ENCODE measurements at regions not wholly inside any gene's neighbourhood (a gene's known extent, or its start where the extent isn't known, plus 50 kb on each side); places are given as distances from the start of the nearest gene placed in this dataset.
"Not testable (repeated sequence)": the region's sequence is repeated elsewhere in the genome, so short reads cannot be mapped to it uniquely, and the experiment has no call there.

DNA sequence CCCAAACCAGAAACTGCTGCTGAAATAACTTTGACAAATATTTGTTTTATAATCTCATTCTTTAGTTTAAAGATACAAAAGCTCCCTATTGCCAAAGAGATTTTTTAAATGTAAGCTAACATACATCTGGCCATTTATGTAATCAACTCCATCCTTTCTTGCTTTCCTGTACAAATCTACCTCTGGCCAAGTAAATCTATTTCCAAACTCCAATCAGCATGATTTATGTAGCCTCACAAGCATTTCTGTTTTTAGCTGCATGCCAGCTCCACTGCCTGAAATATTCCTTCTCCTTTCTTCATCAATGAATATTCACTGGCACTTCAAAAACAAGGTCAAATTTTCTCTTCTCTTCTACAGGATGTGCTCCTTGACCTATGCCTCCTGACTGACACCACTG is 80.0 kb downstream of the SHOX2 start:
- DNase-seq: no peak

- not testable (repeated sequence) for DNase-seq
Measured at GRCh38 chr3:158019897-158020296, 86.3 kb downstream of the SHOX2 start.

GRCh38 chr3:158018462-158018861 is 87.8 kb downstream of the SHOX2 start:
- DNase-seq: no peak

DNA sequence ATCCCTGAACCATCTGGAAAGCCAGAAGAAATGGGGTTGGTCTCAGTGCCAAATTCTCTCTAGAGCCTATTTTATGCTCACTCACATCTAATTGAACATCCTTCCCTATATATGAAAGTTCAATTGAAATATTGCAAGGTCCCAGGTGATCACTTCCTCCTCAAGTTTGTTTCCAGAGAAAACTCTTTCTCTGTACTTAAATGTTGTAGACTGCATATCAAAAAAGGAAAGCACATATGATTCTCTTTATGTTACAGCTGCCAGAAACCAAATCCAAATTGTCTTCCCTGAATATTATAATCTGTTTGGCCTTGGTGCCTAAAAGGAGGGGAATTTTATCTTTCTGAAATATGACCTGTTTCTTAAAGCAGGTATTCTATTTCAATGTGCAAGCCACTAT is 93.3 kb downstream of the SHOX2 start:
- no peak for DNase-seq

DNA sequence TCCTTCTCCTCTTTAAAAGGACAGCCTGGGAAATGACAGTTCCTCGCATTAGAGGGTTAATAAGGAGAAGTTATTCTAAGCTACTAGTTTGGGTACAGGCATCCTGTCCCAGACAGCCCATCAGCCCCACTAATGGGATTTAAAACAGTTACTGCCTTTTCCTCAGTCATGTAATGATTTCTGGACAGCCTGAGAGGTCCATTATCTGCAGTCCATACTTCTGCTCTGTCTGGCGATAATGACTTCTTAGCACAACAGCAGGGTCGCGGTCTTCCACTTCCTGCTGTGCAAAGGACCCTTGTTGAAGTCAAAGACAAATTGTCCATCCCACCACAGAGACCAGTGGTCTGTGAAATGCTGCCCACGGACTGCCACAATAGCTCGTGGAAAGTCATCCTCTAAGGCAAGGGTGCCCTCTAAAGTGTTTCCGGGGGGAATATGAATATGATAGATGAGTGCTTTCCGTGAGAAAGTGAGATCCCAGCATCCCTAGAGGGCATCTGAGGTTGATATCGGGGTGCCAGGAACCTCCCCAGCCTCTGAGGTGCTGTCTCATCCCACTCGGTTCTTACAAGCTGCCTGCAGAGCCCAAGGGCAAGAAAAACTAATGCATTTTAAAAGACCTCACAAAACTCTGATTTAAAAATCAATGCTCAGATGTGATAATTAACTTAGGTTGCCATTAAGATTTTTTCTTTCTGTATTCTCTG is 100.7 kb downstream of the SHOX2 start:
- no peak for DNase-seq

GRCh38 chr3:157999246-157999645 is 107.0 kb downstream of the SHOX2 start:
- DNase-seq: no peak

- DNase-seq: no peak
Measured at GRCh38 chr3:157982359-157982758, 123.9 kb downstream of the SHOX2 start.

- no peak for DNase-seq
Measured at GRCh38 chr3:157981819-157982218, 124.4 kb downstream of the SHOX2 start.

DNA sequence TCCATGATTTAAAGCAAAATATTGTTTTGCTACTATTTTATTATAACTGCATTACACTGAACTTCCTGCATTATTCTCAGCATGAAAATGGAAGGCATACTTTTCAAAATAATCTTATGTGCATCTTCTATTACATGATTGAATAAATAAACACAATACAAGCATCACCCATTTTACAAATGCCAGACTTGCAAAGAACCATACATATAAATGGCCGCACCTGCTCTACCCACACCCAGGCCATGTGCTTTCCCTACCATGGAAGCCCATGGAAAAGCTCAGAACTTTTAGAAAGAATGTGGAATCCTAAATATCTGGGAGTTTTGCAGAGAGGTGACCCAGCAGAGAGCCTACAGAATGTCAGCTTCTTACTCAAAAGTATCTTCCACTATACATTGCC is 127.2 kb downstream of the SHOX2 start:
- DNase-seq: no peak

DNA sequence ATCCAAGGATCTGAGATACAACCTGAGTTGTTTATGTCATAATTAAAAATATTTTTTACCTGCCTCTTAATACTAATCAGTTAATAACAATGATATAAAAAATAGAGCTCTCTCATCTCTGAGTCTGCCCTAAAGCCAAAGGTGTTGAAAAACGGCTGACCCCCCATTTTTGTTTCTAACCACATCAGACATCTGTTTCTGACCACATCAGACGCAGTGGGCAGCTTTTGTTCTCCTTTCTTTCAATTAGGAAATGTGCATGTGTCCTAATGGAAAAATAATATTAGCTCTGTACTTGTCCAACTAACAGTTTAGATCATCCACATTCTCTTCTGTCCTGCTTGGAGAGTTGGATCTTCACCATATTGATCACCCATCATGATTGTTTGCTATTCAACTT is 144.6 kb downstream of the SHOX2 start:
- DNase-seq: no peak

- DNase-seq: no peak
Measured at GRCh38 chr3:157958457-157958856, 147.8 kb downstream of the SHOX2 start.

GRCh38 chr3:157956850-157957249 is 149.4 kb downstream of the SHOX2 start:
- DNase-seq: no peak

- DNase-seq: no peak
Measured at GRCh38 chr3:157956176-157956575, 150.0 kb downstream of the SHOX2 start.

- no peak for DNase-seq
Measured at GRCh38 chr3:157953565-157953964, 152.7 kb downstream of the SHOX2 start.

- no peak for DNase-seq
Measured at GRCh38 chr3:157948605-157949383, 157.4 kb downstream of the SHOX2 start.

DNA sequence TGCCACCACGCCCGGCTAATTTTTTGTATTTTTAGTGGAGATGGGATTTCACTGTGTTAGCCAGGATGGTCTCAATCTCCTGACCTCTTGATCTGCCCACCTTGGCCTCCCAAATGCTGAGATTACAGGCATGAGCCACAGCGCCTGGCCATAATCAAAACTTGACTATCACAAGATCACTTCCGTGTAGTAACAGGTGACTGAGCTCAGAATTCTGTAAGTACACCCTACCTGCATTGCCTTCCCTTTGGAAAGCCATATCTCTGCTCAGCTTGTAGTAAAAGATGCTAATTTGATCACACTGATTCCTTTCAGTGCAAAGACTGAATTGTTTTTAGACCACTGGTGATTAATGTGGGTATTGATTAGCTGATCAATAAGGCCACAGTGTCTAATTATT is 167.1 kb downstream of the SHOX2 start:
- no peak for DNase-seq

DNA sequence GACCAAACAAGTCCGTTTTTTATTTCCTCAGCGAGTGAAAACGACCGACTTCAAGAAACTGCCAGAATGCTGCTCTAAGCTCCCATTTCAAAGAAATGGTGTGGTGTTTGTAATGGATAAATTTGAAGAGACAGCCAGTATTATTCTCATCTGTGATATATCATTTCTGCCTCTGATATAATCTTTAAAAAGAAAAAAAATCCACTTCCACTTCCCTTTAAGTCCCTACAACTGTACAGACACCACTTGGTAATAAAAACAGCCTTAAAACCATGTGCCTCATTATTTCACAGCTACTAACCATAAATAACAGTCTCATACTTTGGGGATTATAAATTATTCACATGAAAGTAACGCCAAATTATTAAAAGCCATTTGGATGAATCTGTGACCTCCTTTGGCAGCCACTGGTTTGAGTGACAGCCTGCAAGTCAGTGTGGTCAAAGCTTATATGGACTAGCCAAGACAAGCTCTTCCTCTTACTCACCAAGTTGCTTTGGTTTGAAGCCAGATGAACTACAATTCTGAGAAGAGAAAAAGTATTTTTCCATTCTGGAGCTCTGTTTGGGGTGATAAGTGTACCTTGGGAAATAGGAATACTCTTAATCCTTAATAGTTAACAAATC is 168.0 kb downstream of the SHOX2 start:
- DNase-seq: no peak

- no peak for DNase-seq
Measured at GRCh38 chr3:157931517-157931916, 174.7 kb downstream of the SHOX2 start.

DNA sequence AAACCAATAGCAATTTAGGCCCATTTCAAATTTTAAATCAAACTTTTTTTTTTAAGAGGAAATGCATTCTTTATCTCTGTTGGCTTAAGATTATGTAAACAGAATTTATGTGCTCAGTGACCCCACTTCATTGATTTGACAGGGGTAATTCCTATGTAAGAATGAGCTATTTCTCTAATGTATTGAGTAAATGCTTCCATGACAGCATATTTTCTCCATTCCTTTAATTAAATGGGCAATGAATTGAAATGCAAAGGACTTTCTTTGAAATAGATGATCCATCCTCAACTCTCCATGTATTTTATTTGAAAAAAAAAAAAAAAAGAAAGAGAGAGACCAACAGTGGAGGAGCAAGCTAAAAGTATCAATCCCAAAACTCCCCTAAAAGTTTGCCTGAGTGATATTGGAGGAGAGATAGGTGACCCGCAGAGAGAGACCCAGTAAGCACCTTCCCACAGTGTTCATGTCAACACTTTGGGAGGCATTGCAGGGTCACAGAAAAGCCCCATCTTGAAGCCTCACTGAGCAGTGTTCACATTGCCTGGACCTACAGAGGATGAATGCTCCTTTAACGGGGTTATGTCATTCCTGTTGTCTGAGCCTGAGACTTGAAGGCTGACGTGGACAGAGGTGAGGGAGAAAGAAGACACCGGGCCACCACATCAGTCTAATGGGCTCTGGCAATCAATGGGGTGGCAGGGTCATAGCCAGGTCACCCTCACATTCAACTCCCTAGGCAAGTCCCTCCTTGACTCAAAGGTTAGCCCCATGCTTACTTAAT is 176.0 kb downstream of the SHOX2 start:
- DNase-seq: no peak

DNA sequence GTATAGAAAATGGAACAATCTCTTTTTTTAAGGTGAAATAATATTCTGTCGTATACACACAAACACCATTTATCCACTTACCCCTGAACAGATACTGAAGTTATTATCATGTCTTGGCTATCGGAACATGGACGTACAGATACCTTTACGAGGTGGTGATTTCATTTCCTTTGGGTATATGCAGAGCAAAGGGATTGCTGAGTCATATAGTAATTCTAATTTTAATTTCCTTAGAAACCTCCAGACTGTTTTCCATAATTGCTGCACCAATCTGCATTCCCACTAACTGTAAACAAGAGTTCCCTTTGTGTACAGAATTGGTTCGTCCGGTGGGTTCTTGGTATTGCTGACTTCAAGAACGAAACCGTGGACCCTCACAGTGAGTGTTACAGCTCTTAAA is 179.4 kb downstream of the SHOX2 start:
- no peak for DNase-seq

DNA sequence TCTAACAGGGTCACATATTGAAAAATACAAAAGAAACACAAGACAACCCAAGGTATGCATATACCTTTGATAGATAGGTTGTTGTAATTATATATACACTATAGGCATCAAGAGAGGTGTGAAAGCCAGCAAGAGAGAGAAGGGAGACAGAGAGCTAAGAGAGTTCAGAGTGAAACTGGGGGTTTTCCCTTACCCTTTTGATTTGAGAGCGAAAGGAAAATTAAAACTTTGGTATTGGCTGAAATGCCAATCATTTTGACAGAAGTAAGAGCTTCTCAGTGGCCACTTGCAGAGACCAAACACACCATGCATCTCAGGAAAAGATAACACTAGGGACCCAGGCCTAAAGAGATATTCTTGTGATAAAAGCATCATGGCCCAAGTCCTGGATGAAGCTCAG is 183.6 kb downstream of the SHOX2 start:
- no peak for DNase-seq

DNA sequence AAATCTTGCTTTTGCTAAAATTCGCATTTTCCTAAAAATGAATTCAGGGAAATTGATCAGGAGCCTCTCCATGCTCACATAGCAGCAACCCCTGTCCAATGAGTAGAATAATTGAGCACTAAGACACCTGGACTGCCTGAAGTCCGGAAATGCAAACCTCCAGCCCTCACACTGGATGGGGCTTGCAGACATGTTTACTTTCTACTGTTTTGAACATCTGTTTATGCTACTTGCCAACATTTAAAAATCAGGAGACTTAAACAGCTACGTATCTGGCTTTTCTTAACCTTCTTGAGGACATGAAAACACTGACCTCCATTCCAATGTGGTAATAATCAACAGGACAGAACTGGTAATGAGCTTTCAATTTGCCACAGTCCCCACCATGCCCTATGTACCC is 184.4 kb downstream of the SHOX2 start:
- no peak for DNase-seq
